ENCODE measurements at regions not wholly inside any gene's neighbourhood (a gene's known extent, or its start where the extent isn't known, plus 50 kb on each side); places are given as distances from the start of the nearest gene placed in this dataset.

DNA sequence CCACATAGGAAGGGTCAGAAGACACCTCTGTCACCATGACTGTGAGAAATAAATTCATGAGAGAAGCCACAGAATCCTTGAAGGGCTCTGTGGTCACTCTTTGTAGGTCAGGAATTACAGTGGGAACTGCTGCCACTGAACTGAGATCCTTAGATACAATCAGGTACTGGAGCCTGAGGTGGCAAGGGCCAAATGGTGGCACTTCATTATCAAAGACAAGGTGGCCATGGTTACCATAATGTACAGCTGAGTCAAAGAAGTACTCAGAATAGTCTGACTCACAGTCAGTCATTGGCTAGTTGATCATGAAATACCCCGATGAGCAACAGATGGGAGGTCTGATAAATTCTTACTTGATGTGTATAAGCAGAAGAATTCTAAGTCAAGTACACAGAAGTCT lies 131.9 kb downstream of the RTL3 start:
- no peaks in the 10 kb centered on the region for H3K27me3 ChIP-seq (ENCODE audit: insufficient read depth, poor library complexity, severe bottlenecking)
- H3K4me3 ChIP-seq (replicated peaks; ENCODE audit: insufficient read depth, low read length): no peak overlapping the region
- no peak for DNase-seq (ENCODE audit: low read depth in 1 of 2, low spot score in 1 of 2)
- TF ChIP-seq SPI1 (IDR thresholded peaks at IDR 0.05; ENCODE audit: borderline replicate concordance, low read depth) (no peak), GABPA (IDR thresholded peaks at IDR 0.05; ENCODE audit: low read depth) (no peak), POLR2AphosphoS5 (IDR thresholded peaks at IDR 0.05; ENCODE audit: low read depth) (no peak)
- TF ChIP-seq, protein P1, sequence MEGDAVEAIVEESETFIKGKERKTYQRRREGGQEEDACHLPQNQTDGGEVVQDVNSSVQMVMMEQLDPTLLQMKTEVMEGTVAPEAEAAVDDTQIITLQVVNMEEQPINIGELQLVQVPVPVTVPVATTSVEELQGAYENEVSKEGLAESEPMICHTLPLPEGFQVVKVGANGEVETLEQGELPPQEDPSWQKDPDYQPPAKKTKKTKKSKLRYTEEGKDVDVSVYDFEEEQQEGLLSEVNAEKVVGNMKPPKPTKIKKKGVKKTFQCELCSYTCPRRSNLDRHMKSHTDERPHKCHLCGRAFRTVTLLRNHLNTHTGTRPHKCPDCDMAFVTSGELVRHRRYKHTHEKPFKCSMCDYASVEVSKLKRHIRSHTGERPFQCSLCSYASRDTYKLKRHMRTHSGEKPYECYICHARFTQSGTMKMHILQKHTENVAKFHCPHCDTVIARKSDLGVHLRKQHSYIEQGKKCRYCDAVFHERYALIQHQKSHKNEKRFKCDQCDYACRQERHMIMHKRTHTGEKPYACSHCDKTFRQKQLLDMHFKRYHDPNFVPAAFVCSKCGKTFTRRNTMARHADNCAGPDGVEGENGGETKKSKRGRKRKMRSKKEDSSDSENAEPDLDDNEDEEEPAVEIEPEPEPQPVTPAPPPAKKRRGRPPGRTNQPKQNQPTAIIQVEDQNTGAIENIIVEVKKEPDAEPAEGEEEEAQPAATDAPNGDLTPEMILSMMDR (IDR thresholded peaks at IDR 0.05; ENCODE audit: insufficient read depth, low read length): no peak
- TF ChIP-seq, protein P2, sequence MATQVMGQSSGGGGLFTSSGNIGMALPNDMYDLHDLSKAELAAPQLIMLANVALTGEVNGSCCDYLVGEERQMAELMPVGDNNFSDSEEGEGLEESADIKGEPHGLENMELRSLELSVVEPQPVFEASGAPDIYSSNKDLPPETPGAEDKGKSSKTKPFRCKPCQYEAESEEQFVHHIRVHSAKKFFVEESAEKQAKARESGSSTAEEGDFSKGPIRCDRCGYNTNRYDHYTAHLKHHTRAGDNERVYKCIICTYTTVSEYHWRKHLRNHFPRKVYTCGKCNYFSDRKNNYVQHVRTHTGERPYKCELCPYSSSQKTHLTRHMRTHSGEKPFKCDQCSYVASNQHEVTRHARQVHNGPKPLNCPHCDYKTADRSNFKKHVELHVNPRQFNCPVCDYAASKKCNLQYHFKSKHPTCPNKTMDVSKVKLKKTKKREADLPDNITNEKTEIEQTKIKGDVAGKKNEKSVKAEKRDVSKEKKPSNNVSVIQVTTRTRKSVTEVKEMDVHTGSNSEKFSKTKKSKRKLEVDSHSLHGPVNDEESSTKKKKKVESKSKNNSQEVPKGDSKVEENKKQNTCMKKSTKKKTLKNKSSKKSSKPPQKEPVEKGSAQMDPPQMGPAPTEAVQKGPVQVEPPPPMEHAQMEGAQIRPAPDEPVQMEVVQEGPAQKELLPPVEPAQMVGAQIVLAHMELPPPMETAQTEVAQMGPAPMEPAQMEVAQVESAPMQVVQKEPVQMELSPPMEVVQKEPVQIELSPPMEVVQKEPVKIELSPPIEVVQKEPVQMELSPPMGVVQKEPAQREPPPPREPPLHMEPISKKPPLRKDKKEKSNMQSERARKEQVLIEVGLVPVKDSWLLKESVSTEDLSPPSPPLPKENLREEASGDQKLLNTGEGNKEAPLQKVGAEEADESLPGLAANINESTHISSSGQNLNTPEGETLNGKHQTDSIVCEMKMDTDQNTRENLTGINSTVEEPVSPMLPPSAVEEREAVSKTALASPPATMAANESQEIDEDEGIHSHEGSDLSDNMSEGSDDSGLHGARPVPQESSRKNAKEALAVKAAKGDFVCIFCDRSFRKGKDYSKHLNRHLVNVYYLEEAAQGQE (IDR thresholded peaks at IDR 0.05; ENCODE audit: insufficient replicate concordance, low read depth): no peak
- no peak overlapping the region for H3K27ac ChIP-seq (replicated peaks)

DNA sequence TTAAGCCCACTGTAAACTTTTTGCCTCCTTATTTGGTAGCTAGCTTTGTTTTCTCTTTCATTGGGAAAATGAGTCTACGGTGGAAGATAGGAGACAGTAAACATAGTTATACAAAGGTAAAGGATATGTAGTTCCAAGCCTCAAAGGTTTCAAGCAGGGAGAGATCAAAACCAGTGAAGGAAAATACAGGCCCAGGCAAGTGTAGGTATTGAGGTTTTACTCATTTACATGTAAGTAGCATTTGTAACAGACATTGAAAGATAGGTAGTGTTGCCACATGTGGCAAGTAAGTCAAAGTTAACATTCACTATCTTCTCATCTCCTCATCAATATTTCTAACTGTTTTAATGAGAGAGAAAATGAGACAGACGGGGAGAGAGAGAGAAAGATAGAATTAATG lies 136.5 kb downstream of the RTL3 start:
- no peaks in the 10 kb centered on the region for H3K27me3 ChIP-seq (ENCODE audit: insufficient read depth, poor library complexity, severe bottlenecking)
- no peak for DNase-seq (ENCODE audit: low read depth in 1 of 2, low spot score in 1 of 2)
- H3K4me3 ChIP-seq (replicated peaks; ENCODE audit: insufficient read depth, low read length): no peak overlapping the region
- H3K27ac ChIP-seq (replicated peaks): no peak overlapping the region
- TF ChIP-seq SPI1 (IDR thresholded peaks at IDR 0.05; ENCODE audit: borderline replicate concordance, low read depth): no peak
- TF ChIP-seq POLR2AphosphoS5 (IDR thresholded peaks at IDR 0.05; ENCODE audit: low read depth): no peak
- TF ChIP-seq, protein P2 (IDR thresholded peaks at IDR 0.05; ENCODE audit: insufficient replicate concordance, low read depth): no peak

DNA sequence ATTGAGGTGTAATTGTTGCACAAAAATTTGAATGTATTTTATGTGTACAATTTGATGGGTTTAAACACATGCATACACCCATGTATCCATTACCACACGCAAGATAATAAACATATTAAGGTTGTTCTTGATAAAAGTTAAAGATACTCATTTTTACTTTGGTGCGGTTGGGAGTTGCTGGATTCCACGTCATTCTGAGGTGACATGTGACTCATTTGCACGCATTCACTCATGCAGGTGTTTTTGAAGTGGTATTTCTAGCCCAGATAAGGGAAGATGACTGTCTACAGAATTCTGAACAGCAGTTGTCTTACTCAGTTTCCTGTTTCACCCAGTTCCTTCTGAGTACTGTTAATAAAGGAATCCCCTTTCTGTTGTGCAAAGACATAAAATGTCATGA lies 142.0 kb downstream of the RTL3 start:
- H3K27me3 ChIP-seq (ENCODE audit: insufficient read depth, poor library complexity, severe bottlenecking): no peaks in the 10 kb centered on the region

More for the DNA sequence above, 142.0 kb downstream of the RTL3 start:
- no peak for DNase-seq (ENCODE audit: low read depth in 1 of 2, low spot score in 1 of 2)
- Histone ChIP-seq H3K27ac (replicated peaks) (no peak overlapping the region), H3K4me3 (replicated peaks; ENCODE audit: insufficient read depth, low read length) (no peak overlapping the region)
- TF ChIP-seq SPI1 (IDR thresholded peaks at IDR 0.05; ENCODE audit: borderline replicate concordance, low read depth) (no peak), GABPA (IDR thresholded peaks at IDR 0.05; ENCODE audit: low read depth) (no peak), POLR2AphosphoS5 (IDR thresholded peaks at IDR 0.05; ENCODE audit: low read depth) (no peak)
- TF ChIP-seq, protein P1 (IDR thresholded peaks at IDR 0.05; ENCODE audit: insufficient read depth, low read length): no peak
- TF ChIP-seq, protein P2 (IDR thresholded peaks at IDR 0.05; ENCODE audit: insufficient replicate concordance, low read depth): no peak
